K562 (cell line): ENCODE measurements at regions not wholly inside any gene's neighbourhood (a gene's known extent, or its start where the extent isn't known, plus 50 kb on each side); places are given as distances from the start of the nearest gene placed in this dataset.

Experiments
- EP300 ChIP-seq: IDR thresholded peaks from 2 replicates; pipeline ENCODE4 v1.6.1; 2012; ENCODE audit warnings: low read length, improper control_type of control experiment
- EZH2 ChIP-seq: IDR thresholded peaks from 2 replicates; pipeline ENCODE4 v1.6.1; 2012; ENCODE audit warnings: low read depth, mild to moderate bottlenecking, inconsistent platforms, low read length, borderline replicate concordance
- HNRNPK ChIP-seq: fragments of 200-400 bp; formaldehyde crosslinking; IDR thresholded peaks from one replicate; pipeline ENCODE4 v1.6.1; 2018; ENCODE audit warnings: mild to moderate bottlenecking, low read depth, low read length; ENCODE audit not compliant: poor library complexity, severe bottlenecking
- KDM4B ChIP-seq, 2 experiments: fragments of 450-650 bp in 1 of 2; sonication (generic) in 1 of 2; IDR thresholded peaks; 2 replicates each; pipeline ENCODE4 v1.6.1; 2016 to 2017; ENCODE audit warnings: borderline replicate concordance in 2 of 2, antibody characterized with exemption in 1 of 2, low read depth in 1 of 2, mild to moderate bottlenecking in 1 of 2
- KLF13 ChIP-seq: fragments of 450-650 bp; IDR thresholded peaks from 2 replicates; pipeline ENCODE4 v1.6.1; 2016; ENCODE audit warnings: missing genetic modification characterization, low read depth, mild to moderate bottlenecking, missing compliant biosample characterization, moderate library complexity, borderline replicate concordance
- TAF1 ChIP-seq: IDR thresholded peaks from 2 replicates; pipeline ENCODE4 v1.6.1; 2011; ENCODE audit warnings: mild to moderate bottlenecking, low read length, moderate library complexity; ENCODE audit not compliant: insufficient read depth, control insufficient read depth, severe bottlenecking; ENCODE audit errors: extremely low read depth
- ZBTB11 ChIP-seq, 3 experiments: fragments of 200-800 bp in 1 of 3; fragments of 250-450 bp in 1 of 3; fragments of 450-650 bp in 1 of 3; sonication (Bioruptor Pico) in 1 of 3; sonication (Bioruptor generic) in 1 of 3; formaldehyde crosslinking in 1 of 3; IDR thresholded peaks; 2 replicates each; pipeline versions ENCODE4 v1.6.1 to v1.8.0; 2016 to 2022; ENCODE audit warnings: mild to moderate bottlenecking in 2 of 3, missing genetic modification characterization in 2 of 3, missing compliant biosample characterization in 1 of 3, moderate library complexity in 1 of 3
- ZKSCAN8 ChIP-seq: fragments of 200-800 bp; sonication (Bioruptor generic); IDR thresholded peaks from 2 replicates; pipeline ENCODE4 v1.6.1; 2016; ENCODE audit warnings: missing genetic modification characterization, missing compliant biosample characterization
- ZNF263 ChIP-seq: sonication (generic); formaldehyde crosslinking; IDR thresholded peaks from 2 replicates; pipeline ENCODE4 v1.8.0; 2022; ENCODE audit warnings: mild to moderate bottlenecking, missing genetic modification reagents, borderline replicate concordance
- ZNF282 ChIP-seq: sonication (generic); formaldehyde crosslinking; IDR thresholded peaks from 2 replicates; pipeline ENCODE4 v1.8.1; 2023; ENCODE audit warnings: missing genetic modification reagents
- ZNF609 ChIP-seq: sonication (generic); formaldehyde crosslinking; IDR thresholded peaks from 2 replicates; pipeline ENCODE4 v1.8.1; 2023; ENCODE audit warnings: missing genetic modification reagents, mild to moderate bottlenecking, borderline replicate concordance
- TF ChIP-seq, protein P1 (sequence below): sonication (generic); formaldehyde crosslinking; IDR thresholded peaks from 2 replicates; pipeline ENCODE4 v1.8.0; 2023; ENCODE audit warnings: missing genetic modification reagents, mild to moderate bottlenecking, borderline replicate concordance
- TF ChIP-seq, protein P2 (sequence below), 3 experiments: IDR thresholded peaks in 2 of 3; conservative IDR thresholded peaks in 1 of 3; 2 replicates each; pipeline ENCODE4 v1.5.1; 2011 to 2012; ENCODE audit warnings: low read length in 3 of 3, mild to moderate bottlenecking in 3 of 3, control low read depth in 2 of 3, improper control_type of control experiment in 1 of 3, inconsistent platforms in 1 of 3, low read depth in 1 of 3, mixed read lengths in 1 of 3, moderate library complexity in 1 of 3; ENCODE audit not compliant: insufficient read depth in 2 of 3

DNA sequence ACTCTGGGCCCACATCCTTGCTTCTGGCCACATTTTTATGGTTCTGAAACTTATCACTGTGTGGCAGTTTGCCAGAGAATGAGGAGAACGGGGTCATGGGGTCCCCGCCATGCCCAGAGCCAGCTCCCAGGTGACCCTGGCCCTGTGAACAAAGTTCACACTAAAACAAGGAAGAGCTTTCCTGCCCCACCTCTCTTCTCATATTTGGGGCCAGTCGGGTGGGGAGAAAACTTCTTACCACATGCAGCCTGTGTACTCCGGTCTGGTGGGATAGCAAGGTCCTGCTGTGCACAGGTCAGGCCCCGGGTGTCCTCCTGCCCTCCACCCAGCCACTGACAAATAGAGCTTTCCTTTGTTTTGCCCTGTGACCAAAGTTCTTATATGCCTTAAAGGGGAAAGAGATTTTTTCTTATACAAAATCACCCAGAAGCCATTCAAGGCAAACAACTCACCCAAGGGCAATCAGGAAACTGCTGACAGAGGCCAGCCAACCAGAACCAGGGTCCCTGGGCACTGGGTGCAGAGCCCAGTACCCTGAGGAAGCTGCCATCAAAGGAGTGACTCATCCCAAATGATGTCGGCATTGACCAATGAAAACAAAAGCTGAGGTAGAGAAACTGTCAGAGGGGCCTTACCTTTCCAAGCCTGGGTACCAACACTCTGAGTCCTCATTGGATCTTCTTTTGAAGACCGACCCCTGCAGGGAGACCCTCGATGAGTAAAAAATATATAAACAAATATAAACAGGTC, 53.6 kb downstream of the OLIG1 start:
- TF ChIP-seq HNRNPK (no peak), ZNF282 (CRISPR knock-in tag) (no peak), ZNF609 (CRISPR knock-in tag) (no peak), KDM4B (IDR thresholded peaks at IDR 0.05; ENCODE audit: borderline replicate concordance in 2 of 2, low read depth in 1 of 2) (no peak), ZBTB11 (CRISPR knock-in tag; IDR thresholded peaks at IDR 0.05) (no peak), ZKSCAN8 (CRISPR knock-in tag) (no peak), EZH2 (no peak), KLF13 (no peak), EP300 (no peak), ZNF263 (CRISPR knock-in tag) (no peak), TAF1 (no peak)
- TF ChIP-seq, protein P1, sequence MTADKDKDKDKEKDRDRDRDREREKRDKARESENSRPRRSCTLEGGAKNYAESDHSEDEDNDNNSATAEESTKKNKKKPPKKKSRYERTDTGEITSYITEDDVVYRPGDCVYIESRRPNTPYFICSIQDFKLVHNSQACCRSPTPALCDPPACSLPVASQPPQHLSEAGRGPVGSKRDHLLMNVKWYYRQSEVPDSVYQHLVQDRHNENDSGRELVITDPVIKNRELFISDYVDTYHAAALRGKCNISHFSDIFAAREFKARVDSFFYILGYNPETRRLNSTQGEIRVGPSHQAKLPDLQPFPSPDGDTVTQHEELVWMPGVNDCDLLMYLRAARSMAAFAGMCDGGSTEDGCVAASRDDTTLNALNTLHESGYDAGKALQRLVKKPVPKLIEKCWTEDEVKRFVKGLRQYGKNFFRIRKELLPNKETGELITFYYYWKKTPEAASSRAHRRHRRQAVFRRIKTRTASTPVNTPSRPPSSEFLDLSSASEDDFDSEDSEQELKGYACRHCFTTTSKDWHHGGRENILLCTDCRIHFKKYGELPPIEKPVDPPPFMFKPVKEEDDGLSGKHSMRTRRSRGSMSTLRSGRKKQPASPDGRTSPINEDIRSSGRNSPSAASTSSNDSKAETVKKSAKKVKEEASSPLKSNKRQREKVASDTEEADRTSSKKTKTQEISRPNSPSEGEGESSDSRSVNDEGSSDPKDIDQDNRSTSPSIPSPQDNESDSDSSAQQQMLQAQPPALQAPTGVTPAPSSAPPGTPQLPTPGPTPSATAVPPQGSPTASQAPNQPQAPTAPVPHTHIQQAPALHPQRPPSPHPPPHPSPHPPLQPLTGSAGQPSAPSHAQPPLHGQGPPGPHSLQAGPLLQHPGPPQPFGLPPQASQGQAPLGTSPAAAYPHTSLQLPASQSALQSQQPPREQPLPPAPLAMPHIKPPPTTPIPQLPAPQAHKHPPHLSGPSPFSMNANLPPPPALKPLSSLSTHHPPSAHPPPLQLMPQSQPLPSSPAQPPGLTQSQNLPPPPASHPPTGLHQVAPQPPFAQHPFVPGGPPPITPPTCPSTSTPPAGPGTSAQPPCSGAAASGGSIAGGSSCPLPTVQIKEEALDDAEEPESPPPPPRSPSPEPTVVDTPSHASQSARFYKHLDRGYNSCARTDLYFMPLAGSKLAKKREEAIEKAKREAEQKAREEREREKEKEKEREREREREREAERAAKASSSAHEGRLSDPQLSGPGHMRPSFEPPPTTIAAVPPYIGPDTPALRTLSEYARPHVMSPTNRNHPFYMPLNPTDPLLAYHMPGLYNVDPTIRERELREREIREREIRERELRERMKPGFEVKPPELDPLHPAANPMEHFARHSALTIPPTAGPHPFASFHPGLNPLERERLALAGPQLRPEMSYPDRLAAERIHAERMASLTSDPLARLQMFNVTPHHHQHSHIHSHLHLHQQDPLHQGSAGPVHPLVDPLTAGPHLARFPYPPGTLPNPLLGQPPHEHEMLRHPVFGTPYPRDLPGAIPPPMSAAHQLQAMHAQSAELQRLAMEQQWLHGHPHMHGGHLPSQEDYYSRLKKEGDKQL (CRISPR knock-in tag) = no peak
- TF ChIP-seq, protein P2, sequence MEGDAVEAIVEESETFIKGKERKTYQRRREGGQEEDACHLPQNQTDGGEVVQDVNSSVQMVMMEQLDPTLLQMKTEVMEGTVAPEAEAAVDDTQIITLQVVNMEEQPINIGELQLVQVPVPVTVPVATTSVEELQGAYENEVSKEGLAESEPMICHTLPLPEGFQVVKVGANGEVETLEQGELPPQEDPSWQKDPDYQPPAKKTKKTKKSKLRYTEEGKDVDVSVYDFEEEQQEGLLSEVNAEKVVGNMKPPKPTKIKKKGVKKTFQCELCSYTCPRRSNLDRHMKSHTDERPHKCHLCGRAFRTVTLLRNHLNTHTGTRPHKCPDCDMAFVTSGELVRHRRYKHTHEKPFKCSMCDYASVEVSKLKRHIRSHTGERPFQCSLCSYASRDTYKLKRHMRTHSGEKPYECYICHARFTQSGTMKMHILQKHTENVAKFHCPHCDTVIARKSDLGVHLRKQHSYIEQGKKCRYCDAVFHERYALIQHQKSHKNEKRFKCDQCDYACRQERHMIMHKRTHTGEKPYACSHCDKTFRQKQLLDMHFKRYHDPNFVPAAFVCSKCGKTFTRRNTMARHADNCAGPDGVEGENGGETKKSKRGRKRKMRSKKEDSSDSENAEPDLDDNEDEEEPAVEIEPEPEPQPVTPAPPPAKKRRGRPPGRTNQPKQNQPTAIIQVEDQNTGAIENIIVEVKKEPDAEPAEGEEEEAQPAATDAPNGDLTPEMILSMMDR (IDR thresholded peaks at IDR 0.05 in 2 of 3, conservative IDR thresholded peaks at IDR 0.05 in 1 of 3; ENCODE audit: insufficient read depth in 2 of 3, low read depth in 1 of 3, low read length in 3 of 3) = no peak
